ELR (cell line): ENCODE measurements at regions not wholly inside any gene's neighbourhood (a gene's known extent, or its start where the extent isn't known, plus 50 kb on each side); places are given as distances from the start of the nearest gene placed in this dataset.
A peak's percentile ranks its signal among the peaks of the same experiment; 100 is the strongest.

ENCODE experiments used
- DNase-seq: peaks from one replicate; pipeline ENCODE4 v3.0.0-alpha.2; 2015; ENCODE audit warnings: low read depth

- no peak for DNase-seq
Observed at GRCh38 chr16:9687737-9688319, 494.4 kb downstream of the GRIN2A start.

GRCh38 chr16:9689597-9689996 is 492.6 kb downstream of the GRIN2A start:
- DNase-seq: no peak

GRCh38 chr16:9695152-9695551 is 487.1 kb downstream of the GRIN2A start:
- DNase-seq: peak; percentile 0
